Activated CD4-positive, alpha-beta T cell treated with anti-CD3 and anti-CD28 coated beads, Interleukin-2, amount 10 ng/mL, durations not matched to agents 24 days and 14 days (primary cell): ENCODE measurements at regions not wholly inside any gene's neighbourhood (a gene's known extent, or its start where the extent isn't known, plus 50 kb on each side); places are given as distances from the start of the nearest gene placed in this dataset.

Experiments used
- DNase-seq: peaks from one replicate; pipeline ENCODE4 v3.0.0; 2022
- H3K27ac Mint-ChIP-seq: one replicate; pipeline ENCODE4 v1.8.0; 2022; ENCODE audit warnings: mild to moderate bottlenecking, mixed read lengths
- H3K27me3 Mint-ChIP-seq: one replicate; pipeline ENCODE4 v1.8.0; 2022; ENCODE audit warnings: mixed read lengths
- H3K36me3 Mint-ChIP-seq: one replicate; pipeline ENCODE4 v1.8.0; 2022; ENCODE audit warnings: low read depth, mild to moderate bottlenecking, mixed read lengths
- H3K4me1 Mint-ChIP-seq: one replicate; pipeline ENCODE4 v1.8.0; 2021; ENCODE audit warnings: mixed read lengths
- H3K4me3 Mint-ChIP-seq: one replicate; pipeline ENCODE4 v1.8.0; 2022; ENCODE audit warnings: mild to moderate bottlenecking, moderate library complexity, mixed read lengths
- H3K9me3 Mint-ChIP-seq: one replicate; pipeline ENCODE4 v1.8.0; 2021; ENCODE audit warnings: mixed read lengths
- intact Hi-C: fragments of 100-400 bp; cut with micrococcal nuclease; formaldehyde crosslinking; loops from one replicate; pipeline ENCODE4 v1.15.1; 2023

- H3K4me3 Mint-ChIP-seq: no peak overlapping the region
- no peak for DNase-seq
- intact Hi-C loops: no loop called here
- no peak overlapping the region for H3K27ac Mint-ChIP-seq
- no peaks in the 10 kb centered on the region for H3K4me1 Mint-ChIP-seq
- H3K27me3 Mint-ChIP-seq: peaks cover 2% of the 10 kb centered on the region
- H3K9me3 Mint-ChIP-seq: no peaks in the 10 kb centered on the region
- no peaks in the 10 kb centered on the region for H3K36me3 Mint-ChIP-seq
Measured at GRCh38 chr21:26379561-26379960, 193.5 kb downstream of the CYYR1 start.

- Mint-ChIP-seq H3K27me3 (peaks cover 2% of the 10 kb centered on the region), H3K9me3 (peaks cover 9% of the 10 kb centered on the region), H3K4me1 (no peaks in the 10 kb centered on the region), H3K4me3 (no peak overlapping the region), H3K27ac (no peak overlapping the region), H3K36me3 (no peaks in the 10 kb centered on the region)
- no peak for DNase-seq
- intact Hi-C loops: no loop called here
Measured at GRCh38 chr21:26377111-26377694, 195.9 kb downstream of the CYYR1 start.

- Mint-ChIP-seq H3K27me3 (peaks cover 2% of the 10 kb centered on the region), H3K27ac (no peak overlapping the region), H3K4me1 (no peaks in the 10 kb centered on the region), H3K4me3 (no peak overlapping the region), H3K9me3 (peaks cover 9% of the 10 kb centered on the region), H3K36me3 (no peaks in the 10 kb centered on the region)
- intact Hi-C loops: no loop called here
- DNase-seq: no peak
Measured at GRCh38 chr21:26374817-26375216, 198.3 kb downstream of the CYYR1 start.

GRCh38 chr21:26368591-26369320, 198.2 kb upstream of the APP start:
- no peak overlapping the region for H3K27ac Mint-ChIP-seq
- no peak for DNase-seq
- intact Hi-C loops: no loop called here
- no peaks in the 10 kb centered on the region for H3K4me1 Mint-ChIP-seq
- H3K36me3 Mint-ChIP-seq: no peaks in the 10 kb centered on the region
- H3K9me3 Mint-ChIP-seq: peaks cover 3% of the 10 kb centered on the region
- no peak overlapping the region for H3K4me3 Mint-ChIP-seq
- H3K27me3 Mint-ChIP-seq: no peaks in the 10 kb centered on the region

- H3K27ac Mint-ChIP-seq: no peak overlapping the region
- H3K4me1 Mint-ChIP-seq: no peaks in the 10 kb centered on the region
- intact Hi-C loops: no loop called here
- no peak for DNase-seq
- no peaks in the 10 kb centered on the region for H3K36me3 Mint-ChIP-seq
- H3K27me3 Mint-ChIP-seq: peaks cover 2% of the 10 kb centered on the region
- H3K9me3 Mint-ChIP-seq: no peaks in the 10 kb centered on the region
- H3K4me3 Mint-ChIP-seq: no peak overlapping the region
Measured at GRCh38 chr21:26366781-26367180, 196.2 kb upstream of the APP start.

GRCh38 chr21:26365849-26366248, 195.3 kb upstream of the APP start:
- no peaks in the 10 kb centered on the region for H3K9me3 Mint-ChIP-seq
- no peaks in the 10 kb centered on the region for H3K36me3 Mint-ChIP-seq
- H3K27ac Mint-ChIP-seq: no peak overlapping the region
- no peaks in the 10 kb centered on the region for H3K4me1 Mint-ChIP-seq
- H3K27me3 Mint-ChIP-seq: peaks cover 2% of the 10 kb centered on the region
- intact Hi-C loops: no loop called here
- DNase-seq: no peak
- H3K4me3 Mint-ChIP-seq: no peak overlapping the region

GRCh38 chr21:26351661-26352060, 181.1 kb upstream of the APP start:
- H3K36me3 Mint-ChIP-seq: no peaks in the 10 kb centered on the region
- H3K27ac Mint-ChIP-seq: no peak overlapping the region
- H3K27me3 Mint-ChIP-seq: no peaks in the 10 kb centered on the region
- peaks cover 4% of the 10 kb centered on the region for H3K9me3 Mint-ChIP-seq
- H3K4me1 Mint-ChIP-seq: no peaks in the 10 kb centered on the region
- no peak for DNase-seq
- H3K4me3 Mint-ChIP-seq: no peak overlapping the region
- intact Hi-C loops: no loop called here

- no peak for DNase-seq
- no peaks in the 10 kb centered on the region for H3K4me1 Mint-ChIP-seq
- intact Hi-C loops: no loop called here
- H3K27ac Mint-ChIP-seq: no peak overlapping the region
- H3K9me3 Mint-ChIP-seq: no peaks in the 10 kb centered on the region
- no peaks in the 10 kb centered on the region for H3K27me3 Mint-ChIP-seq
- H3K4me3 Mint-ChIP-seq: no peak overlapping the region
- H3K36me3 Mint-ChIP-seq: no peaks in the 10 kb centered on the region
Measured at GRCh38 chr21:26332867-26333266, 162.3 kb upstream of the APP start.

GRCh38 chr21:26331205-26331980, 160.8 kb upstream of the APP start:
- no peaks in the 10 kb centered on the region for H3K4me1 Mint-ChIP-seq
- H3K27me3 Mint-ChIP-seq: no peaks in the 10 kb centered on the region
- DNase-seq: no peak
- H3K9me3 Mint-ChIP-seq: no peaks in the 10 kb centered on the region
- H3K4me3 Mint-ChIP-seq: no peak overlapping the region
- intact Hi-C loops: no loop called here
- no peaks in the 10 kb centered on the region for H3K36me3 Mint-ChIP-seq
- no peak overlapping the region for H3K27ac Mint-ChIP-seq

GRCh38 chr21:26320596-26320995, 150.0 kb upstream of the APP start:
- no peak overlapping the region for H3K27ac Mint-ChIP-seq

GRCh38 chr21:26307640-26308039, 137.1 kb upstream of the APP start:
- no peaks in the 10 kb centered on the region for H3K36me3 Mint-ChIP-seq
- H3K9me3 Mint-ChIP-seq: peaks cover 22% of the 10 kb centered on the region
- H3K27ac Mint-ChIP-seq: no peak overlapping the region
- DNase-seq: no peak
- no peak overlapping the region for H3K4me3 Mint-ChIP-seq
- H3K27me3 Mint-ChIP-seq: no peaks in the 10 kb centered on the region
- intact Hi-C loops: no loop called here
- peaks cover 8% of the 10 kb centered on the region for H3K4me1 Mint-ChIP-seq

More at GRCh38 chr21:26320596-26320995, 150.0 kb upstream of the APP start:
- Mint-ChIP-seq H3K27me3 (no peaks in the 10 kb centered on the region), H3K9me3 (no peaks in the 10 kb centered on the region), H3K36me3 (no peaks in the 10 kb centered on the region), H3K4me3 (no peak overlapping the region), H3K4me1 (no peaks in the 10 kb centered on the region)
- no peak for DNase-seq
- intact Hi-C loops: no loop called here

GRCh38 chr21:26297851-26298250, 127.3 kb upstream of the APP start:
- DNase-seq: no peak
- Mint-ChIP-seq H3K27me3 (no peaks in the 10 kb centered on the region), H3K9me3 (peaks cover 21% of the 10 kb centered on the region), H3K27ac (no peak overlapping the region), H3K4me3 (no peak overlapping the region), H3K4me1 (no peaks in the 10 kb centered on the region), H3K36me3 (no peaks in the 10 kb centered on the region)
- intact Hi-C loops: no loop called here

- DNase-seq: no peak
- intact Hi-C loops: no loop called here
- Mint-ChIP-seq H3K36me3 (no peaks in the 10 kb centered on the region), H3K27ac (no peak overlapping the region), H3K9me3 (peaks cover 15% of the 10 kb centered on the region), H3K4me1 (no peaks in the 10 kb centered on the region), H3K27me3 (peaks cover 2% of the 10 kb centered on the region), H3K4me3 (no peak overlapping the region)
Measured at GRCh38 chr21:26293141-26293946, 122.8 kb upstream of the APP start.

- no peak for DNase-seq
- Mint-ChIP-seq H3K9me3 (no peaks in the 10 kb centered on the region), H3K27ac (no peak overlapping the region), H3K4me1 (no peaks in the 10 kb centered on the region), H3K27me3 (peaks cover 2% of the 10 kb centered on the region), H3K36me3 (no peaks in the 10 kb centered on the region), H3K4me3 (no peak overlapping the region)
- intact Hi-C loops: no loop called here
Measured at GRCh38 chr21:26288026-26288425, 117.5 kb upstream of the APP start.
